ENCODE measurements at regions not wholly inside any gene's neighbourhood (a gene's known extent, or its start where the extent isn't known, plus 50 kb on each side); places are given as distances from the start of the nearest gene placed in this dataset.

GRCh38 chr10:10584161-10584560, 433.5 kb upstream of the CELF2 start:
- TF ChIP-seq POLR2A (IDR thresholded peaks at IDR 0.05) = no peak
- no peak for TF ChIP-seq EP300 (IDR thresholded peaks at IDR 0.05)
- TF ChIP-seq CTCF (IDR thresholded peaks at IDR 0.05) = no peak
- no peak overlapping the region for H3K4me3 ChIP-seq
- no peak for DNase-seq
- H3K9me3 ChIP-seq = no peaks in the 10 kb centered on the region
- intact Hi-C loops (cut with DNase I) = no loop called here
- H3K36me3 ChIP-seq = no peaks in the 10 kb centered on the region
- H3K27me3 ChIP-seq = no peaks in the 10 kb centered on the region
- WGBS, 3 donors = 87 to 92% (median 91%) methylated on average over 5 of the region's 5 CpGs
- no peak overlapping the region for H3K27ac ChIP-seq
- no peaks in the 10 kb centered on the region for H3K4me1 ChIP-seq (ENCODE audit: insufficient read depth)

GRCh38 chr10:10587744-10588393, 429.8 kb upstream of the CELF2 start:
- intact Hi-C loops (cut with DNase I) = no loop called here
- Histone ChIP-seq H3K27me3 (no peaks in the 10 kb centered on the region), H3K36me3 (no peaks in the 10 kb centered on the region), H3K4me3 (no peak overlapping the region), H3K4me1 (ENCODE audit: insufficient read depth) (peaks cover 2% of the 10 kb centered on the region), H3K27ac (no peak overlapping the region), H3K9me3 (no peaks in the 10 kb centered on the region)
- 79 to 90% (median 88%) methylated on average over 5 of the region's 5 CpGs for WGBS, 3 donors
- DNase-seq = no peak
- TF ChIP-seq POLR2A (IDR thresholded peaks at IDR 0.05) (no peak), EP300 (IDR thresholded peaks at IDR 0.05) (no peak), CTCF (IDR thresholded peaks at IDR 0.05) (no peak)

GRCh38 chr10:10589540-10590303, 427.9 kb upstream of the CELF2 start:
- Histone ChIP-seq H3K4me3 (no peak overlapping the region), H3K36me3 (no peaks in the 10 kb centered on the region), H3K27ac (no peak overlapping the region), H3K27me3 (no peaks in the 10 kb centered on the region), H3K9me3 (no peaks in the 10 kb centered on the region), H3K4me1 (ENCODE audit: insufficient read depth) (peaks cover 2% of the 10 kb centered on the region)
- DNase-seq = no peak
- intact Hi-C loops (cut with DNase I) = no loop called here
- 65 to 76% (median 75%) methylated on average over 4 of the region's 4 CpGs for WGBS, 3 donors
- TF ChIP-seq CTCF (IDR thresholded peaks at IDR 0.05) (no peak), POLR2A (IDR thresholded peaks at IDR 0.05) (no peak)

- Histone ChIP-seq H3K27ac (no peak overlapping the region), H3K4me1 (ENCODE audit: insufficient read depth) (peaks cover 2% of the 10 kb centered on the region), H3K9me3 (no peaks in the 10 kb centered on the region), H3K4me3 (no peak overlapping the region), H3K27me3 (no peaks in the 10 kb centered on the region), H3K36me3 (no peaks in the 10 kb centered on the region)
- 40 to 50% (median 44%) methylated on average over 8 of the region's 8 CpGs for WGBS, 3 donors
- DNase-seq = no peak
- TF ChIP-seq POLR2A (IDR thresholded peaks at IDR 0.05) = no peak
- TF ChIP-seq CTCF (IDR thresholded peaks at IDR 0.05) = no peak
- no peak for TF ChIP-seq EP300 (IDR thresholded peaks at IDR 0.05)
- intact Hi-C loops (cut with DNase I) = no loop called here
Observed at GRCh38 chr10:10591715-10592341, 425.8 kb upstream of the CELF2 start.
